Caco-2 (cell line): ENCODE measurements at regions not wholly inside any gene's neighbourhood (a gene's known extent, or its start where the extent isn't known, plus 50 kb on each side); places are given as distances from the start of the nearest gene placed in this dataset.
"Not testable (repeated sequence)": the region's sequence is repeated elsewhere in the genome, so short reads cannot be mapped to it uniquely, and the experiment has no call there.

Experiments
- BruUV-seq: library from RNA; stranded (reverse); fragments of 400-500 nt; replicated peaks from 2 replicates; lab custom pipeline; 2021; lab: Mats Ljungman, UMichigan
- CTCF ChIA-PET: fragments of 300-600 bp; sonication (Branson Sonifier 250); formaldehyde crosslinking; loops from one replicate; lab custom pipeline; 2022; ENCODE audit warnings: antibody characterized with exemption; lab: Charles Lee
- POLR2A ChIA-PET: fragments of 300-600 bp; sonication (Branson Sonifier 250); formaldehyde crosslinking; loops from one replicate; lab custom pipeline; 2022; ENCODE audit warnings: antibody characterized with exemption; lab: Charles Lee
- DNase-seq, 2 experiments: peaks; one replicate each; pipeline versions ENCODE4 v3.0.0 to v3.0.0-alpha.2; 2020 to 2022
- H3K27me3 ChIP-seq: replicated peaks from 2 replicates; pipeline ENCODE4 v1.6.0; 2011; ENCODE audit warnings: low read length; ENCODE audit not compliant: control insufficient read depth, insufficient read depth
- H3K36me3 ChIP-seq: 2 replicates; pipeline ENCODE4 v1.5.1; 2011; ENCODE audit warnings: low read length; ENCODE audit not compliant: control insufficient read depth, insufficient read depth
- H3K4me1 ChIP-seq: fragments of 250-450 bp; sonication (Bioruptor Pico); 2 replicates; pipeline ENCODE4 v1.5.1; 2020; ENCODE audit warnings: mild to moderate bottlenecking
- H3K4me3 ChIP-seq: 2 replicates; pipeline ENCODE4 v1.5.1; 2011; ENCODE audit warnings: low read depth, mild to moderate bottlenecking, control low read depth, low read length
- H3K9me3 ChIP-seq: fragments of 250-450 bp; sonication (Bioruptor Pico); 2 replicates; pipeline ENCODE4 v1.5.1; 2020; ENCODE audit warnings: mild to moderate bottlenecking, moderate library complexity
- H3K27ac Mint-ChIP-seq: one replicate; pipeline ENCODE4 v1.8.0; 2022; ENCODE audit warnings: mixed read lengths; ENCODE audit not compliant: unreplicated experiment
- H3K27me3 Mint-ChIP-seq: one replicate; pipeline ENCODE4 v1.8.0; 2022; ENCODE audit warnings: mixed read lengths; ENCODE audit not compliant: insufficient read depth, unreplicated experiment
- H3K36me3 Mint-ChIP-seq: one replicate; pipeline ENCODE4 v1.8.0; 2022; ENCODE audit warnings: mild to moderate bottlenecking, mixed read lengths; ENCODE audit not compliant: insufficient read depth, unreplicated experiment
- H3K4me1 Mint-ChIP-seq: one replicate; pipeline ENCODE4 v1.8.0; 2022; ENCODE audit warnings: low read depth, mixed read lengths; ENCODE audit not compliant: unreplicated experiment
- H3K4me3 Mint-ChIP-seq: one replicate; pipeline ENCODE4 v1.8.0; 2022; ENCODE audit warnings: mild to moderate bottlenecking, moderate library complexity, mixed read lengths; ENCODE audit not compliant: unreplicated experiment
- H3K9me3 Mint-ChIP-seq: one replicate; pipeline ENCODE4 v1.8.0; 2022; ENCODE audit warnings: mixed read lengths; ENCODE audit not compliant: unreplicated experiment
- CTCF ChIP-seq, 2 experiments: fragments of 200-600 bp in 1 of 2; IDR thresholded peaks; 1 replicate in 1 of 2; 2 replicates in 1 of 2; pipeline versions ENCODE4 v1.5.1 to v1.8.0; 2011 to 2022; ENCODE audit warnings: antibody characterized with exemption in 1 of 2, control low read depth in 1 of 2, inconsistent platforms in 1 of 2, low read depth in 1 of 2, low read length in 1 of 2, mild to moderate bottlenecking in 1 of 2, moderate library complexity in 1 of 2; ENCODE audit not compliant: insufficient read depth in 1 of 2, severe bottlenecking in 1 of 2, unreplicated experiment in 1 of 2
- intact Hi-C: fragments of 100-400 bp; cut with micrococcal nuclease; formaldehyde crosslinking; loops from one replicate; pipeline ENCODE4 v1.10.0; 2022; ENCODE audit not compliant: unreplicated experiment

- H3K4me1 Mint-ChIP-seq: no peaks in the 10 kb centered on the region
- no peaks in the 10 kb centered on the region for H3K36me3 Mint-ChIP-seq
- H3K27me3 ChIP-seq: no peaks in the 10 kb centered on the region
- H3K9me3 ChIP-seq: no peaks in the 10 kb centered on the region
- H3K36me3 ChIP-seq: no peaks in the 10 kb centered on the region
- TF ChIP-seq CTCF (IDR thresholded peaks at IDR 0.05; ENCODE audit: insufficient read depth in 1 of 2, low read depth in 1 of 2, low read length in 1 of 2, severe bottlenecking in 1 of 2, unreplicated experiment in 1 of 2): no peak
- ChIA-PET CTCF (no interaction called here), POLR2A (no interaction called here)
- no peak for DNase-seq
- H3K4me3 Mint-ChIP-seq: no peak overlapping the region
- no peak overlapping the region for H3K27ac Mint-ChIP-seq
- peaks cover 11% of the 10 kb centered on the region for H3K27me3 Mint-ChIP-seq
- H3K4me3 ChIP-seq: no peak overlapping the region
- no TSS peak for BruUV-seq
- H3K9me3 Mint-ChIP-seq: no peaks in the 10 kb centered on the region
- no peaks in the 10 kb centered on the region for H3K4me1 ChIP-seq
- intact Hi-C loops: no loop called here
These were observed 232.0 kb upstream of the FANCL start for GRCh38 chr2:58473165-58473564.

- intact Hi-C loops: no loop called here
- no peaks in the 10 kb centered on the region for H3K36me3 ChIP-seq
- H3K4me3 Mint-ChIP-seq: no peak overlapping the region
- no peaks in the 10 kb centered on the region for H3K4me1 ChIP-seq
- DNase-seq: no peak
- H3K9me3 ChIP-seq: no peaks in the 10 kb centered on the region
- no peaks in the 10 kb centered on the region; the same call in 1 of the 2 replicates for H3K27me3 ChIP-seq
- no TSS peak for BruUV-seq
- H3K4me3 ChIP-seq: no peak overlapping the region
- CTCF ChIA-PET: no interaction called here
- no peaks in the 10 kb centered on the region for H3K4me1 Mint-ChIP-seq
- no peaks in the 10 kb centered on the region for H3K36me3 Mint-ChIP-seq
- POLR2A ChIA-PET: no interaction called here
- no peak overlapping the region for H3K27ac Mint-ChIP-seq
- no peak for TF ChIP-seq CTCF (IDR thresholded peaks at IDR 0.05; ENCODE audit: insufficient read depth in 1 of 2, low read depth in 1 of 2, low read length in 1 of 2, severe bottlenecking in 1 of 2, unreplicated experiment in 1 of 2)
- H3K9me3 Mint-ChIP-seq: no peaks in the 10 kb centered on the region
- H3K27me3 Mint-ChIP-seq: peaks cover 8% of the 10 kb centered on the region
These were observed 225.7 kb upstream of the FANCL start for GRCh38 chr2:58466804-58467203.

GRCh38 chr2:58466021-58466420 is 224.9 kb upstream of the FANCL start:
- POLR2A ChIA-PET, H3K4me3 Mint-ChIP-seq, BruUV-seq, H3K4me3 ChIP-seq, intact Hi-C loops, H3K36me3 Mint-ChIP-seq, H3K9me3 ChIP-seq, H3K27ac Mint-ChIP-seq, H3K9me3 Mint-ChIP-seq, H3K36me3 ChIP-seq, DNase-seq, H3K4me1 ChIP-seq, CTCF ChIA-PET, H3K27me3 ChIP-seq, H3K27me3 Mint-ChIP-seq, H3K4me1 Mint-ChIP-seq: not testable (repeated sequence)

- Mint-ChIP-seq H3K4me1 (no peaks in the 10 kb centered on the region), H3K27ac (no peak overlapping the region), H3K27me3 (peaks cover 2% of the 10 kb centered on the region), H3K9me3 (no peaks in the 10 kb centered on the region), H3K4me3 (no peak overlapping the region), H3K36me3 (no peaks in the 10 kb centered on the region)
- BruUV-seq: no TSS peak
- Histone ChIP-seq H3K27me3 (no peaks in the 10 kb centered on the region), H3K4me3 (no peak overlapping the region), H3K4me1 (no peaks in the 10 kb centered on the region), H3K36me3 (no peaks in the 10 kb centered on the region), H3K9me3 (0 out of 2 replicates have a peak, but pooled peaks cover 2% of the 10 kb centered on the region)
- ChIA-PET CTCF (no interaction called here), POLR2A (no interaction called here)
- intact Hi-C loops: no loop called here
- TF ChIP-seq CTCF (IDR thresholded peaks at IDR 0.05; ENCODE audit: insufficient read depth in 1 of 2, low read depth in 1 of 2, low read length in 1 of 2, severe bottlenecking in 1 of 2, unreplicated experiment in 1 of 2): no peak
- no peak for DNase-seq
These were observed 219.5 kb upstream of the FANCL start for GRCh38 chr2:58460670-58461069.
